ENCODE measurements at regions not wholly inside any gene's neighbourhood (a gene's known extent, or its start where the extent isn't known, plus 50 kb on each side); places are given as distances from the start of the nearest gene placed in this dataset.

DNA sequence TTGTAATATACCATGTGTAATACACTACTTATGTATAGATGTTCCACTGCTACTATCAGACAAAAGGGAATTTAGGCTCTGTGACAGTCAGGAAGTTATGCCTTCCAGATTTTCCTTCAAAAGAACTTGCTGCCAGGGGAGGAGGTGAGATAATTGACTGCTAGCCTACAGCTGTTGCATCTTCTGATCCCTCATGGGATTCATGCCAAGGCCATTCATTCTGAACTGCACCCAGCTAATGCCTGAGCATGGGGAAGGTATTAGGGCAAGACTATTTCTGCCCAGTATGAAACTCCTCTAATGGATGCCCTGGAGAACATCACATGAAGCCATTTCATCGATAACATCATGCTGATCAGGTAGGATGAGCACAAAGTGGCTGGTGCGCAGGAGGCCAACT is 746.5 kb upstream of the ZNF608 start:
- FAIRE-seq (no peak), DNase-seq (ENCODE audit: insufficient read length, low spot score) (no peak)

- DNase-seq (ENCODE audit: insufficient read length, low spot score): no peak
- FAIRE-seq: no peak
These were observed 750.0 kb upstream of the ZNF608 start for GRCh38 chr5:125496393-125496792.

DNA sequence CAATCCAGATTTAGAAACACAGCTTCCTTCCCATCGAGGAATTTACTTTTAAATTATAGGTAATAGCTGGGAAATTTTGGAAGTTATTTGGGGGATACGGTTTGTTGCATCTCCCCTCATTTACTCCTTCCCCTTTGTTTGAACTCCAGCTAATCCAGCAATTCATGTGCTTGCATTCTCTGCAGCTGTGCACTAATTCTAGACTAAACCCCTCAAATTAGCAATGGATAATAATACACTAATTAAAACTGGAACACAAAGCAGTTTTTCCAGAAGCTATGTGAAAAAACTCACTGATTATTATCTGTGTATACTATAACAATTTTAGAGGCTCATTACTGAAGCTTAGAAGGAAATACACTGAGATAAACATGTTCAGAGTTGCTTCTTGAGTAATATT is 751.2 kb upstream of the ZNF608 start:
- FAIRE-seq (no peak), DNase-seq (ENCODE audit: insufficient read length, low spot score) (no peak)

GRCh38 chr5:125499636-125500332 is 753.3 kb upstream of the ZNF608 start:
- FAIRE-seq (no peak), DNase-seq (ENCODE audit: insufficient read length, low spot score) (no peak)

DNA sequence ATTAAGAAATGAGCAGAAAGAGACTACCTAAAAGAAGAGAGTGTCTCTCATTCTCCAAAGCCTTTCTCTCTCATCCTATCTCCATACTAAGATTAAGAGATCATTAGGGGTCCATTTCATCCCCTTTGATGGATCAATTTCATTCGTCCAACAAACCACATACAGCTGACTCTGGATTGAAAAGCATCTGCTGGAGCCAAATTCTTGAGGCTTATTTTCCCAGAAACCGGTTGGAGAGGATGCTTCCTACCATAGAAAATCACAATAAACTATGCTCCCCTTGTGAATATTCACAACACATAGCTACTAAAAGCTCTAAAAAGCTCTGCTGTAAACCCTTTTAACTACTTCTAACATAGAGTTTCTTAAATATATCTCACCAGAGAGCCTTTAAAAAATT is 755.0 kb upstream of the ZNF608 start:
- FAIRE-seq (no peak), DNase-seq (ENCODE audit: insufficient read length, low spot score) (no peak)

GRCh38 chr5:125503946-125504345 is 757.5 kb upstream of the ZNF608 start:
- FAIRE-seq: no peak
- DNase-seq (ENCODE audit: insufficient read length, low spot score): no peak

- FAIRE-seq: no peak
These were observed 758.7 kb upstream of the ZNF608 start for GRCh38 chr5:125505115-125505514.

DNA sequence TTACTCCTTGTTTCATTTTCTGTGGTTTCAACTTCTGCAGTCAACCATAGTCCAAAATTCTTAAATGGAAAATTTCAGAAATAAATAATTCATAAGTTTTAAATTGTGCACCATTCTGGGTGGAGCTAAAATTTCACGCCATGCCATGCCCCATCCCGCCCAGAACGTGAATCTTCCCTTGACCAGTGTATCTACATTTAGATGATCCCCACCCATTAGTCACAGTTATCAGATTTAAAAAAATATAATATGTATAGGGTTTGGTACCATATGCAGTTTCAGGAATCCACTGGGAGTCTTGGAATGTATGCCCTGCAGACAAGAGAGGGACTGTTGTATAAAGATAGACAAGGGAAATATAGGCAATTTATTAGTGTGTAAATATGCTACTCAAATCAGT is 759.7 kb upstream of the ZNF608 start:
- no peak for DNase-seq (ENCODE audit: insufficient read length, low spot score)
- no peak for FAIRE-seq

More at GRCh38 chr5:125505115-125505514, 758.7 kb upstream of the ZNF608 start:
- no peak for DNase-seq (ENCODE audit: insufficient read length, low spot score)

GRCh38 chr5:125508225-125508624 is 761.8 kb upstream of the ZNF608 start:
- DNase-seq (ENCODE audit: insufficient read length, low spot score) (no peak), FAIRE-seq (no peak)

- DNase-seq (ENCODE audit: insufficient read length, low spot score) (no peak), FAIRE-seq (no peak)
These were observed 764.2 kb upstream of the ZNF608 start for GRCh38 chr5:125510651-125511050.

- DNase-seq (ENCODE audit: insufficient read length, low spot score) (no peak), FAIRE-seq (no peak)
These were observed 771.6 kb upstream of the ZNF608 start for GRCh38 chr5:125517973-125518550.

DNA sequence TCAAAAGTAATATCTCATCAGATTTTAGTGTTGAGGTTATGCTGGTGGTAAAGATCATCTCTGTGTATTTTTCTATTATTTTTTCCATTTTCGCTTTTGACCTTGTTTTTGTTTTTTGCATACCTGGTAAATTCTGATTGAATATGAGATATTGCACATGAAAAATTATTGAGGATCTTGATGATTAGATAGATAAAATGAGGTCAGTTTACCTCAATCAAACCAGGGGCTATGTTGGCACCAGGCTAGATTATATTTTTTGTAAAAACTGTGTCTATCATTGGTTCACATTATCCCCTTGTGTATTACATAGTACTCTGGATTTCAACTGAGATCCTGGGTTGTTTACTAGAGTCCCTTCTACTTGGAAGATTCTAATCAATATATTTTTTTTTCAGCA is 774.9 kb upstream of the ZNF608 start:
- no peak for FAIRE-seq
- no peak for DNase-seq (ENCODE audit: insufficient read length, low spot score)

DNA sequence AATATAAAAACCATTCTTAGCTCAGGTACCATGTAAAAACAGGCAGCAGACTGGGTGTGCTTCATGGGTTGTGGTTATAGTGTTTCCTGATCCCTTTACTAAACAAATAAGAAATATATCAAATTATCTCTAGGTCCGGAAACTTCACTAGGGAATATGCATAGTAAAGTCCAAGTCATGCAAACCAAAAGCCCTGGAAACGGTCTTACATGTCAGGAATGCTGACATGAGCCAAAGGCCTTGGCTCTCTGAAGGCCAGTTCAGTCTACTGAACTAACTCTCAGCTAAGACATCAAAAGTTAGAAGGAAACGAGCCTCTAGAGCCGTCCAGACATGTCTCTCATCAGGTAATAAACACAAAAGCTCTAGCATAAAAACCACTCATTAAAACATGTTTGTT is 778.9 kb upstream of the ZNF608 start:
- DNase-seq (ENCODE audit: insufficient read length, low spot score): no peak
- no peak for FAIRE-seq

DNA sequence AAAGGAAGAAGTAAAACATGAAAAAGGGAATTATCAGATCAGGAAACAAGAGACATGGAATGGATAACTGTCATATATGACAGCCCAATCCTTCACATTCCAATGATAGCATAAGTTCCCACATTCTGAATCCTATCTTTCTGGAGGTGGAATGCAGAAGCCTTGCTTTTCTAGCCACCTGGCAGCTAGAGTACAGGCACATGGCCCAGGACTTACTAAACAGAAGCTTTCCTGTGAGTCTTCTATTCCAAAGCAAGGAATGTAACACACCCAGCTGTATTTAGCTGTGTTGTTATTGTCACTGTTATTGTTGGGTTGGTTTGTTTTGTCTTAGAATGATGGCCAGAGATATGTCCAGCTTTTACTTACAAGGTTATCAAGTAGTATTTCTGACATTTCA is 780.5 kb upstream of the ZNF608 start:
- FAIRE-seq (no peak), DNase-seq (ENCODE audit: insufficient read length, low spot score) (no peak)

DNA sequence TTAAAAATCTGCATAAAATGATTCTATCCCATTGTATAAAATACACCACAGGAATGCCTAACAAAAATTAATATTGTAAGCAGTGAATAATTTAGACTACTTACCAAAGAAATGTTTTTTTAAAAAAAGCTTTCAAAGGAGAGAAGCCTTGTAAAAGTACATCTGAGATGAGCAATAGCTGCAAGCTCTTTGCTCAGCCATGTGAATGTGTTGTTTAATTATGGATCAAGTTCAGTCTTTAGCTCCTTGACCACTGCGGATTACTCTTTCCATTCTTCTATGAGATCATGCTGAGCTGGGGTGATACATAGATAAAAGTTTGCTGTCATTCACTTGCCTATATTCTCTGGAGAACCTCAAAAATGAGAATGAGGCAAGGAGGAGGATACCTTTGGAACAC is 782.4 kb upstream of the ZNF608 start:
- FAIRE-seq (no peak), DNase-seq (ENCODE audit: insufficient read length, low spot score) (no peak)

GRCh38 chr5:125530833-125531615 is 784.6 kb upstream of the ZNF608 start:
- FAIRE-seq (no peak), DNase-seq (ENCODE audit: insufficient read length, low spot score) (no peak)

DNA sequence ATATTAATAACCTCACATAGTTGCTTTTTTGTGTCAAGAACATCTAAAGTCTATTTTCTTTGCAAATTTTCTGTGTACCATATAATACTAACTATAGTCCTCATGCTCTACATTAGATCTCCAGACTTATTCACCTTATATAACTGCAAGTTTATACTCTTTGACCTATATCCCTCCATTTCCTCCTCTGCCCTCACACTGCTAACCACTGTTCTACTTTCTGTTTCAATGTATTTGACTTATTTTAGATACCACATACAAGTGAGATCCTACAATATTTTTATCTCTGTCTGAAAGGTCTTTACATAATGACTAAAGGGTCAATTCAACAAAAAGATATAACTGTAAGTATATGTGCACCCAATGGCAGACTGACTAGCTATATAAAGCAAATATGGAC is 789.7 kb upstream of the ZNF608 start:
- no peak for DNase-seq (ENCODE audit: insufficient read length, low spot score)
- FAIRE-seq: peak; percentile 9

DNA sequence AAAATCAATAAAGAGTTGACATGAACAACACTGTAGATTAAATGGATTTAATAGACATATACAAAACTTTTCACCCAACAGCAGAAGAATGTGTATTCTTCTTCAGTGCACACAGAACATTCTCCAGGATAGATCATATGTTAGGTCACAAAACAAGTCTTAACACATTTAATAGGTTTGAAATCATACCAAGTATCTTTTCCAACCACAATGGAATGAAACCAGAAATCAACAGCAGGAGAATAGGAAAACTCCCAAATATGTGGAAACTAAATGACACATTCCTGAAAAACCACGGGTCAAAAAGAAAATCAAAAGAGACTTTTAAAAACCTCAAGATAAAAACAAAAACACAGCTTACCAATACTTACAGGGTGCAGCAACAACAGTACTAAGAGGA is 790.1 kb upstream of the ZNF608 start:
- DNase-seq (ENCODE audit: insufficient read length, low spot score) (no peak), FAIRE-seq (peak; percentile 57)

DNA sequence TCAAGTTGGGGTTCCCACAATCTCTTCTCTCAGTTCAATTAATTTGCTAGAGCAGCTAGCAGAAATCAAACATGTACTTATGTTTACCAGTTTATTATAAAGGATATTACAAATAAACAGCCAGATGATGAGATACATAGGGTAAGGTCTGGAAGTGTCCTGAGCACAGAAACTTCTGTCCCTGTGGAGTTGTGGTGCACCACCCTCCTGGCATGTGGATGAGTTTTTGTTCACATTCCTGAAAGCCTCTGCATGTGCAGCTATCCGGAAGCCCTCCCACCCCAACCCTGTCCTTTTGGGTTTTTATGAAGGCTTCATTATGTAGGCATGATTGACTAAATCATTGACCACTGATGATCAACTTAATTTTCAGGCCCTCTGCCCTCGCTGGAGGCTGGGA is 791.2 kb upstream of the ZNF608 start:
- DNase-seq (ENCODE audit: insufficient read length, low spot score): no peak
- FAIRE-seq: no peak

DNA sequence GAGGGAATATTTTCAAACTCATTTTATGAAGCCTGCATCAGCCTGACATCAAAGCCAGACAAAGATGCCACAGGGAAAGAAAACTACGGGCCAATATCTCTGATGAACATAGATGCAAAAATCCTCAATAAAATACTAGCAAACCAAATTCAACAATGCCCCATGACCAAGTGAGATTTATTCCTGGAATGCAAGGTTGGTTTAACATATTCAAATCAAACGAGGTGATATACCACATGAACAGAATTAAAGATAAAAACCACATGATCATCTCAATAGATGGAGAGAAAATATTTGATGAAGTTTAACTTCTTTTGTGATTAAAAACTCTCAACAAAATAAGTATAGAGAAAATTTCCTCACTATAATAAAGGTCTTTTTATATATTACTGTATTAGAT is 792.0 kb upstream of the ZNF608 start:
- DNase-seq (ENCODE audit: insufficient read length, low spot score): no peak
- no peak for FAIRE-seq

GRCh38 chr5:125541085-125541484 is 794.6 kb upstream of the ZNF608 start:
- FAIRE-seq: no peak

DNA sequence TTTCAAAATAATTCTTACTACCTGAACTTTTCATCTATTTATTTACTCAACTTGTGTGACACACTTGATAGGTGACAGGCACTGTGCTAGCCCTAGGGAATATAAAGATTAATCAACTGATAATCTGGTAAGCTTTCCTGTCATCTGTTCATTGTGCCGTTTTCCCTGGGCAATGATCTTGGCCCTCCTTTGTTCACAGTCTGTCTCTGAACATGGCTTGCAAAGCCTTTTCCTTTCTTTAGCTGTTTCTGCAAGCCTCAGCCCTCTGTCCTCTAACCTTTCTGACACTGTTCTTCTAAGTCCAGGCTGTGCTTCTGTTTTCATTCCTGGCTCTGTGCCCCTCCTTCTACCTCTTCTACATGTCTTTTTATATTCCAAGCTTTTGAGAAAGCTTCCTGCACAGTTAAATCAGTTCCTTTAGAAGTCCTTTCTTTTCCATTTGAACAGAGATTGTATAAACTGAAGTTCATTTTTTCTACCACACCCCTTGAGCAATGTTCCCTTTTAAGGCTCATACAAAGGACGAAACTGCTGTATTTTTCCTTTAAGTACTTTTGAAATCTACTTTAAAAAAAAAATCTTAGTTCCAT is 803.0 kb upstream of the ZNF608 start:
- FAIRE-seq (no peak), DNase-seq (ENCODE audit: insufficient read length, low spot score) (no peak)

More at GRCh38 chr5:125541085-125541484, 794.6 kb upstream of the ZNF608 start:
- no peak for DNase-seq (ENCODE audit: insufficient read length, low spot score)
